IMR-90 (cell line): ENCODE measurements at regions not wholly inside any gene's neighbourhood (a gene's known extent, or its start where the extent isn't known, plus 50 kb on each side); places are given as distances from the start of the nearest gene placed in this dataset.

Experiments
- ATAC-seq: fragments of 200-7000 bp; cut with Tn5 transposase; 2 replicates; pipeline ENCODE4 v1.9.1; 2020; ENCODE audit warnings: low read depth, mild to moderate bottlenecking, moderate library complexity
- BruUV-seq: library from RNA; stranded (reverse); fragments of 400-500 nt; replicated peaks from 2 replicates; lab custom pipeline; 2021; lab: Mats Ljungman, UMichigan
- CTCF ChIA-PET: fragments of 300-600 bp; formaldehyde crosslinking; extraction: SDS; loops from one replicate; lab custom pipeline; 2021; ENCODE audit warnings: antibody characterized with exemption; lab: Yijun Ruan, JAX
- POLR2A ChIA-PET: fragments of 300-600 bp; sonication (Branson Sonifier 250); formaldehyde crosslinking; loops from one replicate; lab custom pipeline; 2022; ENCODE audit warnings: antibody characterized with exemption; ENCODE audit not compliant: unreplicated experiment; lab: Charles Lee
- DNase-seq: peaks from one replicate; pipeline ENCODE4 v3.0.0; 2013
- H2AFZ ChIP-seq: replicated peaks from 2 replicates; pipeline ENCODE3; 2013; ENCODE audit warnings: low read length, mild to moderate bottlenecking; ENCODE audit not compliant: poor library complexity
- H2AK5ac ChIP-seq: 2 replicates; pipeline ENCODE4 v1.6.1; 2013; ENCODE audit warnings: low read depth, low read length, inconsistent platforms
- H2AK9ac ChIP-seq: replicated peaks from 2 replicates; pipeline ENCODE3; 2013; ENCODE audit warnings: mild to moderate bottlenecking, low read depth, low read length, moderate library complexity; ENCODE audit not compliant: poor library complexity
- H2BK120ac ChIP-seq: 2 replicates; pipeline ENCODE4 v1.6.1; 2013; ENCODE audit warnings: low read depth, low read length, inconsistent platforms
- H2BK15ac ChIP-seq: 3 replicates; pipeline ENCODE4 v1.6.1; 2013; ENCODE audit warnings: low read depth, low read length, inconsistent platforms
- H2BK20ac ChIP-seq: 2 replicates; pipeline ENCODE4 v1.6.1; 2013; ENCODE audit warnings: low read depth, mild to moderate bottlenecking, inconsistent platforms, low read length, moderate library complexity
- H2BK5ac ChIP-seq: 2 replicates; pipeline ENCODE4 v1.6.1; 2013; ENCODE audit warnings: mild to moderate bottlenecking, low read depth, low read length, inconsistent platforms; ENCODE audit not compliant: poor library complexity, severe bottlenecking
- H3K14ac ChIP-seq: replicated peaks from 2 replicates; pipeline ENCODE4 v1.6.1; 2013; ENCODE audit warnings: low read depth, low read length, inconsistent platforms
- H3K18ac ChIP-seq: 2 replicates; pipeline ENCODE4 v1.6.1; 2013; ENCODE audit warnings: low read depth, low read length, control low read depth
- H3K23ac ChIP-seq: 2 replicates; pipeline ENCODE4 v1.6.1; 2013; ENCODE audit warnings: low read depth, low read length, inconsistent platforms
- H3K27ac ChIP-seq: 2 replicates; pipeline ENCODE4 v1.5.1; 2013; ENCODE audit warnings: mild to moderate bottlenecking, control low read depth, low read length; ENCODE audit not compliant: insufficient read depth
- H3K27me3 ChIP-seq: 2 replicates; pipeline ENCODE4 v1.6.1; 2013; ENCODE audit warnings: low read length; ENCODE audit not compliant: control insufficient read depth, insufficient read depth
- H3K36me3 ChIP-seq: 2 replicates; pipeline ENCODE4 v1.6.1; 2013; ENCODE audit warnings: low read length, mixed read lengths; ENCODE audit not compliant: control insufficient read depth, insufficient read depth
- H3K4ac ChIP-seq: 2 replicates; pipeline ENCODE4 v1.6.1; 2013; ENCODE audit warnings: low read depth, low read length, inconsistent platforms
- H3K4me1 ChIP-seq: 2 replicates; pipeline ENCODE4 v1.6.1; 2013; ENCODE audit warnings: low read length, mixed read lengths; ENCODE audit not compliant: control insufficient read depth, insufficient read depth
- H3K4me2 ChIP-seq: 2 replicates; pipeline ENCODE4 v1.6.1; 2013; ENCODE audit warnings: low read depth, mild to moderate bottlenecking, control low read depth, low read length, moderate library complexity
- H3K4me3 ChIP-seq: 2 replicates; pipeline ENCODE4 v1.5.1; 2013; ENCODE audit warnings: low read depth, mild to moderate bottlenecking, control low read depth, low read length, moderate library complexity; ENCODE audit not compliant: insufficient read depth
- H3K56ac ChIP-seq: 2 replicates; pipeline ENCODE4 v1.6.1; 2013; ENCODE audit warnings: low read length, inconsistent platforms; ENCODE audit not compliant: insufficient read depth; ENCODE audit errors: extremely low read depth
- H3K79me1 ChIP-seq, 2 experiments: 2 replicates each; pipeline ENCODE4 v1.6.1; 2013; ENCODE audit warnings: low read length in 2 of 2, inconsistent platforms in 1 of 2, low read depth in 1 of 2
- H3K9ac ChIP-seq: 2 replicates; pipeline ENCODE4 v1.6.1; 2013; ENCODE audit warnings: low read depth, low read length, control low read depth
- H3K9me1 ChIP-seq: 2 replicates; pipeline ENCODE4 v1.6.1; 2013; ENCODE audit warnings: low read length, inconsistent platforms; ENCODE audit not compliant: insufficient read depth
- H3K9me3 ChIP-seq: 2 replicates; pipeline ENCODE4 v1.6.1; 2013; ENCODE audit warnings: low read length; ENCODE audit not compliant: control insufficient read depth, insufficient read depth
- H4K20me1 ChIP-seq: 2 replicates; pipeline ENCODE4 v1.6.1; 2013; ENCODE audit warnings: low read length, inconsistent platforms; ENCODE audit not compliant: insufficient read depth
- H4K5ac ChIP-seq: 2 replicates; pipeline ENCODE4 v1.6.1; 2013; ENCODE audit warnings: mild to moderate bottlenecking, low read depth, low read length, control low read depth
- H4K8ac ChIP-seq, 2 experiments: 2 replicates each; pipeline ENCODE4 v1.6.1; 2013; ENCODE audit warnings: low read depth in 2 of 2, low read length in 2 of 2, control low read depth in 1 of 2, inconsistent platforms in 1 of 2
- H4K91ac ChIP-seq: 2 replicates; pipeline ENCODE4 v1.6.1; 2013; ENCODE audit warnings: low read depth, low read length, inconsistent platforms; ENCODE audit not compliant: insufficient read depth
- CEBPB ChIP-seq: IDR thresholded peaks from 2 replicates; pipeline ENCODE4 v1.6.1; 2012; ENCODE audit warnings: low read depth, low read length, improper control_type of control experiment
- CHD1 ChIP-seq: IDR thresholded peaks from 2 replicates; pipeline ENCODE4 v1.6.1; 2012; ENCODE audit warnings: low read depth, low read length, improper control_type of control experiment
- MAFK ChIP-seq: IDR thresholded peaks from 2 replicates; pipeline ENCODE4 v1.6.1; 2012; ENCODE audit warnings: low read depth, low read length, improper control_type of control experiment
- RFX5 ChIP-seq: IDR thresholded peaks from 2 replicates; pipeline ENCODE4 v1.8.0; 2012; ENCODE audit warnings: low read depth, mild to moderate bottlenecking, low read length, moderate library complexity
- SMC3 ChIP-seq: fragments of 150-350 bp; IDR thresholded peaks from 2 replicates; pipeline ENCODE4 v1.6.1; 2016; ENCODE audit warnings: low read depth, mild to moderate bottlenecking, antibody characterized with exemption, low read length, moderate library complexity
- WGBS, 2 experiments: methylation state at CpG; one replicate each; pipeline versions ENCODE4 v1.1.5 to v1.1.7; 2013; ENCODE audit warnings: missing lambda C conversion rate in 2 of 2; ENCODE audit not compliant: insufficient read length in 1 of 2; ENCODE audit errors: extremely low coverage in 2 of 2; 5-methylcytosine and 5-hydroxymethylcytosine counted together
- dilution Hi-C: fragments of 300-500 bp; cut with HindIII; formaldehyde crosslinking; loops from one replicate; pipeline ENCODE4 v1.14.3; 2018; ENCODE audit warnings: low sequenced_read_pairs; ENCODE audit not compliant: unreplicated experiment
- in situ Hi-C: fragments of 300-500 bp; cut with MboI; formaldehyde crosslinking; loops from 3 replicates; pipeline ENCODE4 v1.14.3; 2019; ENCODE audit warnings: low sequenced_read_pairs, inconsistent platforms, mixed read lengths
- intact Hi-C: fragments of 100-400 bp; cut with micrococcal nuclease; formaldehyde crosslinking; loops from 2 replicates; pipeline ENCODE4 v1.10.0; 2022
- TF ChIP-seq, protein P1 (sequence below): fragments of 150-350 bp; IDR thresholded peaks from 2 replicates; pipeline ENCODE4 v1.6.1; 2017; ENCODE audit warnings: mild to moderate bottlenecking, antibody characterized with exemption, low read length, low read depth
- TF ChIP-seq, protein P2 (sequence below): conservative IDR thresholded peaks from 2 replicates; pipeline ENCODE4 v1.5.1; 2012; ENCODE audit warnings: mild to moderate bottlenecking, low read depth, low read length, improper control_type of control experiment

DNA sequence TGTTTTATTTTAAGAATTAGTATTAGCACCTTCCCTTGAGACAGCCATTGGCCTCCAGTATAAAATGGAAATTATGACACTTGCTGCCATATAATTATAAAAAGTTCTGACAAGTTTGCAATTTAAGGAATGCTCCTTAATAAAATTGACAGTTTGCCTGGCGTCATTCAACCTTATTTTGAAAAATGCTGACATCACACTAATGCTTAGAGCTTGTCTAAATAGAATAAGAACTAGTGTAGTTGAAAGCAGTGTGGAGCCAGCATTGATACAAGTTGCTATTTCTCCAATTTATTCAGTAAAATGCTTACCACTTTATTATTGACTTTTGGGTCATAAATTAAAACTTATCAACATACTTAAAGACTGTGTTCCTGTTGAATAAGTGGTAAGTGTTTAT is 54.3 kb upstream of the ARX start:
- DNase-seq (no peak), ATAC-seq (no peak)
- Histone ChIP-seq H3K4me1 (no peaks in the 10 kb centered on the region), H3K4me2 (no peak overlapping the region), H4K8ac (no peak overlapping the region), H2BK5ac (no peak overlapping the region), H2BK120ac (no peak overlapping the region), H2BK15ac (no peak overlapping the region), H3K18ac (no peak overlapping the region), H3K27me3 (no peaks in the 10 kb centered on the region), H3K9me1 (no peaks in the 10 kb centered on the region), H2AK5ac (no peak overlapping the region), H3K4ac (no peak overlapping the region), H2AK9ac (no peak overlapping the region), H3K14ac (no peak overlapping the region), H3K9me3 (no peaks in the 10 kb centered on the region), H3K56ac (no peak overlapping the region), H3K9ac (no peak overlapping the region), H4K20me1 (no peaks in the 10 kb centered on the region), H3K36me3 (no peaks in the 10 kb centered on the region), H4K5ac (no peak overlapping the region), H2AFZ (no peak overlapping the region), H3K23ac (no peak overlapping the region), H4K91ac (no peak overlapping the region), H3K4me3 (no peak overlapping the region), H2BK20ac (no peak overlapping the region), H3K79me1 (no peaks in the 10 kb centered on the region), H3K27ac (no peak overlapping the region)
- intact Hi-C loops (no loop called here), dilution Hi-C loops (no loop called here), in situ Hi-C loops (no loop called here)
- no TSS peak for BruUV-seq
- no CpG with 5 or more reads among the region's 1 CpG for WGBS, 2 experiments
- TF ChIP-seq CEBPB = no peak
- no peak for TF ChIP-seq CHD1
- TF ChIP-seq SMC3 = no peak
- TF ChIP-seq MAFK = peak; percentile 94
- TF ChIP-seq, protein P1, sequence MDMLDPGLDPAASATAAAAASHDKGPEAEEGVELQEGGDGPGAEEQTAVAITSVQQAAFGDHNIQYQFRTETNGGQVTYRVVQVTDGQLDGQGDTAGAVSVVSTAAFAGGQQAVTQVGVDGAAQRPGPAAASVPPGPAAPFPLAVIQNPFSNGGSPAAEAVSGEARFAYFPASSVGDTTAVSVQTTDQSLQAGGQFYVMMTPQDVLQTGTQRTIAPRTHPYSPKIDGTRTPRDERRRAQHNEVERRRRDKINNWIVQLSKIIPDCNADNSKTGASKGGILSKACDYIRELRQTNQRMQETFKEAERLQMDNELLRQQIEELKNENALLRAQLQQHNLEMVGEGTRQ = no peak
- TF ChIP-seq RFX5 = no peak
- TF ChIP-seq, protein P2, sequence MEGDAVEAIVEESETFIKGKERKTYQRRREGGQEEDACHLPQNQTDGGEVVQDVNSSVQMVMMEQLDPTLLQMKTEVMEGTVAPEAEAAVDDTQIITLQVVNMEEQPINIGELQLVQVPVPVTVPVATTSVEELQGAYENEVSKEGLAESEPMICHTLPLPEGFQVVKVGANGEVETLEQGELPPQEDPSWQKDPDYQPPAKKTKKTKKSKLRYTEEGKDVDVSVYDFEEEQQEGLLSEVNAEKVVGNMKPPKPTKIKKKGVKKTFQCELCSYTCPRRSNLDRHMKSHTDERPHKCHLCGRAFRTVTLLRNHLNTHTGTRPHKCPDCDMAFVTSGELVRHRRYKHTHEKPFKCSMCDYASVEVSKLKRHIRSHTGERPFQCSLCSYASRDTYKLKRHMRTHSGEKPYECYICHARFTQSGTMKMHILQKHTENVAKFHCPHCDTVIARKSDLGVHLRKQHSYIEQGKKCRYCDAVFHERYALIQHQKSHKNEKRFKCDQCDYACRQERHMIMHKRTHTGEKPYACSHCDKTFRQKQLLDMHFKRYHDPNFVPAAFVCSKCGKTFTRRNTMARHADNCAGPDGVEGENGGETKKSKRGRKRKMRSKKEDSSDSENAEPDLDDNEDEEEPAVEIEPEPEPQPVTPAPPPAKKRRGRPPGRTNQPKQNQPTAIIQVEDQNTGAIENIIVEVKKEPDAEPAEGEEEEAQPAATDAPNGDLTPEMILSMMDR = no peak
- CTCF ChIA-PET = no interaction called here
- POLR2A ChIA-PET = no interaction called here
